ENCODE measurements at regions not wholly inside any gene's neighbourhood (a gene's known extent, or its start where the extent isn't known, plus 50 kb on each side); places are given as distances from the start of the nearest gene placed in this dataset.

- DNase-seq = no peak
- Mint-ChIP-seq H3K4me1 (ENCODE audit: low read depth, unreplicated experiment) (no peaks in the 10 kb centered on the region), H3K27ac (ENCODE audit: unreplicated experiment) (no peak overlapping the region), H3K4me3 (ENCODE audit: low read depth, unreplicated experiment) (no peak overlapping the region), H3K36me3 (ENCODE audit: insufficient read depth, unreplicated experiment) (no peaks in the 10 kb centered on the region), H3K27me3 (ENCODE audit: unreplicated experiment) (no peaks in the 10 kb centered on the region), H3K9me3 (ENCODE audit: low read depth, unreplicated experiment) (no peaks in the 10 kb centered on the region)
- TF ChIP-seq CTCF (IDR thresholded peaks at IDR 0.05; ENCODE audit: unreplicated experiment) = no peak
- no TSS peak for BruUV-seq (replicated peaks)
- CTCF ChIA-PET = no interaction called here
- intact Hi-C loops (cut with micrococcal nuclease; ENCODE audit: unreplicated experiment) = no loop called here
Measured at GRCh38 chr2:157685572-157685971, 56.9 kb upstream of the ACVR1C start.

- intact Hi-C loops (cut with micrococcal nuclease; ENCODE audit: unreplicated experiment) = no loop called here
- no peaks in the 10 kb centered on the region for H3K36me3 Mint-ChIP-seq (ENCODE audit: insufficient read depth, unreplicated experiment)
- CTCF ChIA-PET = interaction anchor here (0.6 kb wide), 1 partner anchor 255 kb away, joined by 3 read pairs; no protein-coding TSS in a partner anchor
- no peak for TF ChIP-seq CTCF (IDR thresholded peaks at IDR 0.05; ENCODE audit: unreplicated experiment)
- no peaks in the 10 kb centered on the region for H3K9me3 Mint-ChIP-seq (ENCODE audit: low read depth, unreplicated experiment)
- no peak overlapping the region for H3K27ac Mint-ChIP-seq (ENCODE audit: unreplicated experiment)
- H3K4me3 Mint-ChIP-seq (ENCODE audit: low read depth, unreplicated experiment) = no peak overlapping the region
- no peaks in the 10 kb centered on the region for H3K27me3 Mint-ChIP-seq (ENCODE audit: unreplicated experiment)
- BruUV-seq (replicated peaks) = no TSS peak
- DNase-seq = no peak
- H3K4me1 Mint-ChIP-seq (ENCODE audit: low read depth, unreplicated experiment) = no peaks in the 10 kb centered on the region
Measured at GRCh38 chr2:157684940-157685466, 56.3 kb upstream of the ACVR1C start.

All from Calu3 (cell line).